Renal cortex interstitium (tissue), 11 donors: ENCODE measurements at regions not wholly inside any gene's neighbourhood (a gene's known extent, or its start where the extent isn't known, plus 50 kb on each side); places are given as distances from the start of the nearest gene placed in this dataset.

Experiments
- DNase-seq, 11 donors: peaks; one replicate each; pipeline ENCODE4 v3.0.0-alpha.2; 2013; ENCODE audit warnings: low read depth in 9 of 11, low spot score in 4 of 11; ENCODE audit errors: extremely low read depth in 1 of 11

DNA sequence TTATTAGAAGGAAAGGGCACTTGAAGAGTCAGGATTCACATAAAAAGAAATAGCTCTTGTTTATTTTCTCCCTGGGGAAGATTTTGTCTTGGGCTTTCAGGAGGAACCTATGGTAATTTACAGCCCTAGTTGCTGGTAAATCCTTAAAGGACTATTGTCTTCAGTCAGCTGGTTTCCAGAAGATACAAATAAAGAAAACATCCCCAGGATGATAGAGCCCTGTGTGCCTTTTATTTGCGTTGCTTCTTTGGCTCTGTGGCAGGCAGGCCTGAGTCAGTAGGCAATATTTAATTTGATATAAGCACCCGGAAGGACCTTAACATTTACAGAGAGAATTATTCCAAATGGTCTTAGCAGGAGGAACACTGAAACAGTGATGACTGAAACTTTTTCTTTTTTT, 131.0 kb upstream of the SLC34A2 start:
- DNase-seq: no peak

GRCh38 chr4:25525896-25526295, 129.8 kb upstream of the SLC34A2 start:
- DNase-seq: no peak

- DNase-seq: no peak
Measured at GRCh38 chr4:25527034-25527433, 128.6 kb upstream of the SLC34A2 start.

- DNase-seq: no peak
Measured at GRCh38 chr4:25528391-25528790, 127.3 kb upstream of the SLC34A2 start.

DNA sequence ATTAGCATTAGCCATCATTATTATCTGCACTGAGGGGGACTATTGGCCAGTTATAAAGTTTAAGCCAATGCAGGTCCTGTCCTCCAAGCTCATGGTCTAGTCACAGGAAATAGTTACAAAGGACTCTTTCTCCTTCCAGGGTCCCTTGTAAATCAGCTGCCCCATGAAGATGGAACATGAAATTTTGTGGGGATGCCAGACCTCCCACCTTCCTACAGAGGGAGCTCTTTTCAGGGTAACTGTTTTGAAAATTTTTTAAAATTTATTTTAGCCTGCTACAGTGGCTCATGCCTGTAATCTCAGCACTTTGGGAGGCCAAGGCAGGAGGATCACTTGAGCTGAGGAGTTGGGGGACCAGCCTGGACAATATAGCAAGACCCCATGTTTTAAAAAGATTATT, 124.4 kb upstream of the SLC34A2 start:
- DNase-seq: no peak

DNA sequence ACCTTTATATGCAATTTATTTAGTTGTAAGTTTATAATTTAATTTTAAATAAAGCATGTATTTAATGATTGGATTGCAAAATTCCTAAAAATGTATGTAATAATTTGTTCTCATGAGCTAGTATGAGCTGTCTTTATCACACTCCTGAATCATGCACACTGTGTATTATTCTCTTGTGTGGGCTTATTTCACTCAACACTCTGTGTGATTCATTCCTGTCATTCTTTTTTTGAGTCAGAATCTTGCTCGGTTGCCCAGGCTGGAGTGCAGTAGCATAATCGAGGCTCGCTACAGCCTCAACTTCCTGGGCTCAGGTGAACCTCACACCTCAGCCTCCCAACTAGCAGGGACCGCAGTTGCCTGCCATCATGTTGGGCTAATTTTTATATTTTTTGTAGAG, 123.1 kb upstream of the SLC34A2 start:
- DNase-seq: no peak

- no peak for DNase-seq
Measured at GRCh38 chr4:25533256-25533655, 122.4 kb upstream of the SLC34A2 start.

DNA sequence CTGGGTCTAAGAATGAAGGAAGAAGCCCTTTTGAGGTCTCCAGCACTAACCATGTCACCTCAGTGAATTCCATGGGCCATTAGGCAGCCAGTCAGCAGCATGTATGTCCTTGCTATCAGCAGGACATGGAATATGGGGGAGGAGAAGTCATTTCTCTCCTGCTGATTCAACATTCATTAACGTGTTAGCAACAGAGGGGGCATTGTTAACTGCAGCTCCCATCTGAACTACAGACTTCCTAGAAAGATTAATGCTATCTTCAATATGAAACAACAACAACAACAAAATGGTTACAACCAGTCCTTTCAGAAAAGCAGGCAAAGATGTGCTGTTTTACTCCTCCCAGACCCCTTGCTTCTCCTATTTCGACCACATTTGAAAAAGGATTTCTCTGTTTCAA, 120.4 kb upstream of the SLC34A2 start:
- peak in 10 of 11 donors; percentile 22 to 62 (median 30) for DNase-seq

DNA sequence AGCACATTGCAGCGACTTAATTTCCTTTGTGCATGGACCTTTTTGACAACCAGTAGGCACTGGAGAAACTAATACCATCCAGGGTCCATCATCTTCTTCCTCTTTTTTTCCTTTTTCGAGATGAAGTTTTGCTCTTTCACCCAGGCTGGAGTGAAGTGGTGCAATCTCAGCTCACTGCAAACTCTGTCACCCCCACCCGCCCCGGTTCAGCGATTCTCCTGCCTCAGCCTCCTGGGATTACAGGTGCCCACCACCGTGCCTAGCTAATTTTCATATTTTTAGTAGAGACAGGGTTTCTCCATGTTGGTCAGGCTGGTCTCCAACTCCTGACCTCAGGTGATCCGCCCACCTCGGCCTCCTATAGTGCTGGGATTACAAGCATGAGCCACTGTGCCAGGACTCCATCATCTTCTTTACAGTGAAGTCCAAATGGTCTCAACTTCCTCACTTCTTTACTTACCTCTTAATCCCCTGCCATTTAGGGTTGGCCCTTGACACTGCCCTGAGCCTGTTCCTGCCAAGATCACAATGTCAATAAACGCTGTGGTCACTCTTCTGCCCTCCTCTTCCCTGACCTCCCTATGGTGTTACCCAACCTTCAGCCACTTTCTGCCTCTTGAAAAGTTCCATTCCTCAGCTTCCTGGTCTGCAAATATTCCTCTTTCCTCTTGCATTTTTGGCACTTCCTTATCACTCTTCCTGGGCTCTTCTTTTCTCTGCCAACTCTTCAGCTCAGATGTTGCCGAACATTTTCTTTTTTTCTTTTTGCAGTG, 119.8 kb upstream of the SLC34A2 start:
- no peak for DNase-seq

DNA sequence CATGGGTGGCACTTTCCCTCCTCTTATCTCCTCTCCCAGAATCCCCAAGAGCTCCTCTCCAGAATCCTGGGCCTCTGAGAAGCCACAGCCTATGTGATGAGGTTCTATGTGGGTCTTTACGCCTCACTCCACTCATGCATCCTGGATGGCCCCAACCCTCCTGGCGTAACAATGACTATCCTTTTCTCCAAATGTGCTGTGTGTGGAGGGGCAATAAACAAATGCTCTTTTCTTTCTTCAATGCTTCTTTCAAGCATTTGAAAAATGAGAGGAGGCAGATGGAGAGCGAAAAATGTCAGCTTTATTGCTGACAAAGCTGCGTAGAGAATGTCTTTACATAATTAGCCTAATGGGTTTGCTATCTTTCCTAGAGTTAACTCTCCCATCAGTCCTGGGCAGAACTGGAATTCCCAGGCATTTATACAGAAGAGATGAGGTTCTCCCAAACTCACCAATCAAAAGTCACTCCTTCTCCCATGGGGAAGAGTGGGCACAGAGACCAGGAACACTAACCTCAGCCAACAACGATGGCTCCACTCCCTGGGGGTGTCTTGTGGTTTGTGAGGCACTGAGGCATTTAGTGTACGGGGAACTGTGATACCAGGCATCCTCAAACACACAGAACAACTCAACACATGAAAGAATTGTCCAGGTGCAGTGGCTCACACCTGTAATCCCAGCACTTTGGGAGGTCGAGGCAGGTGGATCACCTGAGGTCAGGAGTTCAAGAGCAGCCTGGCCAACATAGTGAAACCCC, 118.9 kb upstream of the SLC34A2 start:
- no peak for DNase-seq

GRCh38 chr4:25538430-25538829, 117.2 kb upstream of the SLC34A2 start:
- DNase-seq: no peak

DNA sequence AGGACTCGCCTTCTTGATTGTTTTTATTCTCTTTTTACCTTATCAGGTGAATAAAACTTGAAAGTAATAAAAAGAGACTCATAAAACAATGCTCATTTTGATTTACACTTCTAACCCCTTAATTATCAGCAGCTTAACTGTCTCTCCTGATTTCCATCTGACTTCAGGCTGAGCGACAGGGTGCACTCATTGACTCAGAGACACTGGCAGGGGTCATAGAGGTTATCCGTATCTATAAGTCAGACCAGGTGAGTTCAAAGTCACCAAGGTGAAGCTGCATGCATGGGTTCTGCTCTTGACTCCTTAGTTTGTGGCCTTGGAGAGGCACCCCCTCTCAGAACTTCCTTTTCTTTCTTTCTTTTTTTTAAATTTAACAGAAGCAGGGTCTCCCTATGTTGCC, 116.4 kb upstream of the SLC34A2 start:
- no peak for DNase-seq

GRCh38 chr4:25540734-25541133, 114.9 kb upstream of the SLC34A2 start:
- no peak for DNase-seq

GRCh38 chr4:25547343-25547742, 108.3 kb upstream of the SLC34A2 start:
- DNase-seq: no peak

DNA sequence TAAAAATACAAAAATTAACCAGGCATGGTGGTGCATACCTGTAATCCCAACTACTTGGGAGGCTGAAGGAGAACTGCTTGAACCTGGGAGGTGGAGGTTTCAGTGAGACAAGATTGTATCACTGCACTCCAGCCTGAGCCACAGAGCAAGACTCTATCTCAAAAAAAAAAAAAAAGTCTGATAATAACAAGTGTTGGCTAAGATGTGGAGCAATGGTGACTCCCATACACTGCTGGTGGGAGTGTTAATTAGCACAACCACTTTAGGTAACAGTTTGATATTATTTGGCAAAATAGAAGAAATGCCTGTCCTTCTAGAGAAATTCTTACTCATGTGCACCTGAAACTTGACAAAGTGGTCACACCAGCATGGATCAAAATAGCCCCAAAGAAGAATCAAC, 106.2 kb upstream of the SLC34A2 start:
- no peak for DNase-seq

DNA sequence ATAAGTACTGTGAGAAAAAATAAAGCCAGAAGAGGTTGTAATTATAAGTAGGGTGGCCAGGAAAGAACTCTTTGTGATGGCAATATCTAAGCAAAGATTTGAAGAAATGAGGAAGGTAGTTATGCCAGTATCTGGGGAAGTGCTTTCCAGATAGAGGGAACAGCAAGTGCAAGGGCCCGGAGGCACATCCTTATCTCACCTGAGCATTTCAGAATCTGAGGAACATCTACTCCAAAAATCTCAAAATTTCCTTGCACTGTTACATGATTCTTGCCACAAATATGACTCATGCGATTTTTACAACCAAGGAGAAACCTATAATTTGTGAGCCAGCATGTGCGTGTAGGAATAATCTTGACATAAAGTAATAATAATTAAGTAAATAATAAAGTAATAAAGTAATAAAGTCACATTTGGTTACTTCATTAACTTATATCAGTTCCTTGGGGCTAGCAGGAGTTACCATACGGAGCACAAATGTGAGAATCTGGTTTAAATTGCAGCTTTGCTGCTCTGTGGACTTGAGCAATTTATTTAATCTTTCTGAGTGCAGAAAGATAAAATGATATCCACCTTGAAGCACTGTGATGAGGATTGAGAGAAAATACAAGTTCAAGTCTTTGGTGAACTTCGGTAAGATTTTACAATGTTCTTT, 105.1 kb upstream of the SLC34A2 start:
- DNase-seq: no peak

DNA sequence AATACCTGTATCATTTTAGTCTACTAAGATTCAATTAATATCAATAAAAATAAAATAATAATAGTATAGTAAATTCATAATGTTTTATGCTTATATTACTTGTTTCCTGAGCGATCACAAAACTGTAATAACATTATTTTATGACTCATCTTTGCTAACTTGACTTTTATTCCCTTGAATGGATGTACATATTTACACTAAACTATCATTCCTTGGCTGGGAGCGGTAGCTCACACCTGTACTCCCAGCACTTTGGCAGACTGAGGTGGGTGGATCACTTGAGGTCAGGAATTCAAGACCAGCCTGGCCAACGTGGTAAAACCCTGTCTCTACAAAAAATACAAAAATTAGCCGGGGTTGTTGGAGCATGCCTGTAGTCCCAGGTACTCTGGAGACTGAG, 104.0 kb upstream of the SLC34A2 start:
- DNase-seq: no peak

DNA sequence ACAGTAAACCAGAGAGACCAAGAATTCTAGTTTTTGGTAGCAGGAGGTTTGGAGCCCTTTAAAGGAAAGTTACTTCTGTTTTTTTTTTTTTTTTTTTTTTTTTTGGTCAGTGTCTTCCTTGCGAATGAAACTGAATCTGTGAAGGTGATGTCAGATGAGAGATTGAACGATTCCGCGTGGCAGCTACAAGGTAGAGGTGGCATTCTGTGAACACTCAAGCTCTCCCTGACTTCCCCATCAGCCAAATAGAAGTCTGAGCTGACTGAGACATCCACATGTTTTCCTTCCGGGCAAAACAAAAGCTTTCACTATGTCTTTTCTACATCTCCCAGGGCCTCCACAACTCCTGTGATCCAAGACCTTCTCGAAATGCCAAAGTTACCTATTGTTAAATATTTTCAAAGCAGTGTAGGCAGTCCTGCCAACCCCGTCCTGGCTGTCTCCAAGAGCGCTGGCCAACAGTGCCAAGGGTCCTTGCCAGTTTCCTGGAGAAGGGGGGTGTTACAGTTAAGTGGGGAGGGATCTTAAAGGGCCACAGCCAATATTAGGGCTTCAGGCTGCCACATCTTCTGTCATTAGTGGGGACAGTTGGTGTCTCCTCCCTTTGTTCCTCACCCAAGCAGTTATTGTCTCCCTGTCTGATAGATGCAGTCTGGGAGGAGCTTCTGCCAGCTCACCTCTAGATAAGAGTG, 102.9 kb upstream of the SLC34A2 start:
- DNase-seq: no peak

- no peak for DNase-seq
Measured at GRCh38 chr4:25559508-25559907, 96.1 kb upstream of the SLC34A2 start.

DNA sequence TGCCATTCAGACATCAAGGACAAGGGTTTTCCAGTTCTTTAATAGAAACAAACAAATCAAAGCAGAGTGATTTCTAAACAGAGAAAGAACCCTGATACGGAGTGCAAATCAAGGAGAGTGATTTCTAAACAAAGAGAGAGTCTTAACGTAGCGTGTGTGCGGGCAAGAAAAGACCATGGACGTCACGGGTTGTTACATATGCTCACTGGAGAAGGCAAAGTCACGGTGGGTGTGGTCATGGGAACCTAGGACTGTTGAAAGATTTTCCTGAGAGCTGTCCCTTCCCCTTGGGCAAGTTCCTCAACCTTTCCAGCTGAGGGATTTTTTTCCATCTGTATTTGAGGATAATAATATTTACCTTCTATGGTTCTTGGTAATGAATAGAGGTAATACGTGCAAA, 95.0 kb upstream of the SLC34A2 start:
- DNase-seq: no peak
